Activated naive CD4-positive, alpha-beta T cell treated with anti-CD3 and anti-CD28 coated beads, Interleukin-2, amount 50 U/mL, for 24 hours (primary cell): ENCODE measurements at regions not wholly inside any gene's neighbourhood (a gene's known extent, or its start where the extent isn't known, plus 50 kb on each side); places are given as distances from the start of the nearest gene placed in this dataset.

Experiments used
- H3K27ac Mint-ChIP-seq: one replicate; pipeline ENCODE4 v1.8.0; 2021; ENCODE audit warnings: mild to moderate bottlenecking, mixed read lengths
- H3K27me3 Mint-ChIP-seq: one replicate; pipeline ENCODE4 v1.8.0; 2021; ENCODE audit warnings: mixed read lengths
- H3K36me3 Mint-ChIP-seq: one replicate; pipeline ENCODE4 v1.8.0; 2021; ENCODE audit warnings: mixed read lengths
- H3K4me1 Mint-ChIP-seq: one replicate; pipeline ENCODE4 v1.8.0; 2021; ENCODE audit warnings: mixed read lengths
- H3K4me3 Mint-ChIP-seq: one replicate; pipeline ENCODE4 v1.8.0; 2021; ENCODE audit warnings: mild to moderate bottlenecking, mixed read lengths
- H3K9me3 Mint-ChIP-seq: one replicate; pipeline ENCODE4 v1.8.0; 2021; ENCODE audit warnings: mixed read lengths

GRCh38 chr4:107269175-107269574, 233.1 kb upstream of the DKK2 start:
- Mint-ChIP-seq H3K9me3 (no peaks in the 10 kb centered on the region), H3K27ac (no peak overlapping the region), H3K36me3 (no peaks in the 10 kb centered on the region), H3K27me3 (peaks cover 2% of the 10 kb centered on the region), H3K4me3 (no peak overlapping the region), H3K4me1 (no peaks in the 10 kb centered on the region)

GRCh38 chr4:107265859-107266258, 229.7 kb upstream of the DKK2 start:
- H3K36me3 Mint-ChIP-seq: no peaks in the 10 kb centered on the region
- H3K4me1 Mint-ChIP-seq: no peaks in the 10 kb centered on the region
- no peaks in the 10 kb centered on the region for H3K9me3 Mint-ChIP-seq
- no peak overlapping the region for H3K27ac Mint-ChIP-seq
- no peaks in the 10 kb centered on the region for H3K27me3 Mint-ChIP-seq
- H3K4me3 Mint-ChIP-seq: no peak overlapping the region

GRCh38 chr4:107261241-107261874, 225.2 kb upstream of the DKK2 start:
- no peak overlapping the region for H3K27ac Mint-ChIP-seq
- H3K9me3 Mint-ChIP-seq: no peaks in the 10 kb centered on the region
- H3K4me3 Mint-ChIP-seq: no peak overlapping the region
- peaks cover 1% of the 10 kb centered on the region for H3K27me3 Mint-ChIP-seq
- H3K4me1 Mint-ChIP-seq: no peaks in the 10 kb centered on the region
- no peaks in the 10 kb centered on the region for H3K36me3 Mint-ChIP-seq

- H3K4me3 Mint-ChIP-seq: no peak overlapping the region
Observed at GRCh38 chr4:107258359-107258758, 222.2 kb upstream of the DKK2 start.

GRCh38 chr4:107255596-107255995, 219.5 kb upstream of the DKK2 start:
- no peak overlapping the region for H3K27ac Mint-ChIP-seq
- peaks cover 3% of the 10 kb centered on the region for H3K27me3 Mint-ChIP-seq
- no peaks in the 10 kb centered on the region for H3K4me1 Mint-ChIP-seq
- no peak overlapping the region for H3K4me3 Mint-ChIP-seq
- no peaks in the 10 kb centered on the region for H3K9me3 Mint-ChIP-seq
- no peaks in the 10 kb centered on the region for H3K36me3 Mint-ChIP-seq

More at GRCh38 chr4:107258359-107258758, 222.2 kb upstream of the DKK2 start:
- H3K27ac Mint-ChIP-seq: no peak overlapping the region
- no peaks in the 10 kb centered on the region for H3K9me3 Mint-ChIP-seq
- H3K4me1 Mint-ChIP-seq: no peaks in the 10 kb centered on the region
- peaks cover 3% of the 10 kb centered on the region for H3K27me3 Mint-ChIP-seq
- H3K36me3 Mint-ChIP-seq: no peaks in the 10 kb centered on the region

- H3K27me3 Mint-ChIP-seq: peaks cover 3% of the 10 kb centered on the region
- no peak overlapping the region for H3K27ac Mint-ChIP-seq
- no peak overlapping the region for H3K4me3 Mint-ChIP-seq
- H3K9me3 Mint-ChIP-seq: no peaks in the 10 kb centered on the region
- no peaks in the 10 kb centered on the region for H3K4me1 Mint-ChIP-seq
- H3K36me3 Mint-ChIP-seq: no peaks in the 10 kb centered on the region
Observed at GRCh38 chr4:107255114-107255513, 219.0 kb upstream of the DKK2 start.

GRCh38 chr4:107253579-107254068, 217.5 kb upstream of the DKK2 start:
- H3K36me3 Mint-ChIP-seq: no peaks in the 10 kb centered on the region
- H3K4me1 Mint-ChIP-seq: no peaks in the 10 kb centered on the region
- no peak overlapping the region for H3K27ac Mint-ChIP-seq
- no peak overlapping the region for H3K4me3 Mint-ChIP-seq
- no peaks in the 10 kb centered on the region for H3K9me3 Mint-ChIP-seq
- H3K27me3 Mint-ChIP-seq: peaks cover 3% of the 10 kb centered on the region

GRCh38 chr4:107253090-107253489, 217.0 kb upstream of the DKK2 start:
- H3K27me3 Mint-ChIP-seq: peaks cover 4% of the 10 kb centered on the region
- no peaks in the 10 kb centered on the region for H3K36me3 Mint-ChIP-seq
- H3K27ac Mint-ChIP-seq: no peak overlapping the region
- no peak overlapping the region for H3K4me3 Mint-ChIP-seq
- no peaks in the 10 kb centered on the region for H3K9me3 Mint-ChIP-seq
- H3K4me1 Mint-ChIP-seq: no peaks in the 10 kb centered on the region

GRCh38 chr4:107252571-107252970, 216.5 kb upstream of the DKK2 start:
- Mint-ChIP-seq H3K4me1 (no peaks in the 10 kb centered on the region), H3K36me3 (no peaks in the 10 kb centered on the region)

GRCh38 chr4:107248571-107248970, 212.5 kb upstream of the DKK2 start:
- Mint-ChIP-seq H3K4me3 (no peak overlapping the region), H3K36me3 (no peaks in the 10 kb centered on the region), H3K4me1 (no peaks in the 10 kb centered on the region), H3K27ac (no peak overlapping the region), H3K27me3 (peaks cover 3% of the 10 kb centered on the region), H3K9me3 (no peaks in the 10 kb centered on the region)

More at GRCh38 chr4:107252571-107252970, 216.5 kb upstream of the DKK2 start:
- Mint-ChIP-seq H3K27me3 (peaks cover 4% of the 10 kb centered on the region), H3K27ac (no peak overlapping the region), H3K9me3 (no peaks in the 10 kb centered on the region), H3K4me3 (no peak overlapping the region)

- H3K36me3 Mint-ChIP-seq: no peaks in the 10 kb centered on the region
Observed at GRCh38 chr4:107247738-107248137, 211.6 kb upstream of the DKK2 start.

GRCh38 chr4:107246761-107247160, 210.6 kb upstream of the DKK2 start:
- Mint-ChIP-seq H3K27ac (no peak overlapping the region), H3K4me1 (no peaks in the 10 kb centered on the region), H3K4me3 (no peak overlapping the region), H3K9me3 (no peaks in the 10 kb centered on the region), H3K27me3 (peaks cover 7% of the 10 kb centered on the region), H3K36me3 (no peaks in the 10 kb centered on the region)

More at GRCh38 chr4:107247738-107248137, 211.6 kb upstream of the DKK2 start:
- peaks cover 7% of the 10 kb centered on the region for H3K27me3 Mint-ChIP-seq
- no peak overlapping the region for H3K27ac Mint-ChIP-seq
- no peaks in the 10 kb centered on the region for H3K4me1 Mint-ChIP-seq
- no peaks in the 10 kb centered on the region for H3K9me3 Mint-ChIP-seq
- H3K4me3 Mint-ChIP-seq: no peak overlapping the region

- Mint-ChIP-seq H3K27me3 (peaks cover 5% of the 10 kb centered on the region), H3K27ac (no peak overlapping the region), H3K9me3 (no peaks in the 10 kb centered on the region), H3K4me1 (no peaks in the 10 kb centered on the region), H3K36me3 (no peaks in the 10 kb centered on the region), H3K4me3 (no peak overlapping the region)
Observed at GRCh38 chr4:107243141-107243781, 207.1 kb upstream of the DKK2 start.

- H3K36me3 Mint-ChIP-seq: no peaks in the 10 kb centered on the region
- H3K9me3 Mint-ChIP-seq: peaks cover 6% of the 10 kb centered on the region
- no peak overlapping the region for H3K4me3 Mint-ChIP-seq
- no peaks in the 10 kb centered on the region for H3K27me3 Mint-ChIP-seq
- H3K4me1 Mint-ChIP-seq: no peaks in the 10 kb centered on the region
- no peak overlapping the region for H3K27ac Mint-ChIP-seq
Observed at GRCh38 chr4:107220976-107221375, 184.9 kb upstream of the DKK2 start.

- H3K4me1 Mint-ChIP-seq: no peaks in the 10 kb centered on the region
- H3K9me3 Mint-ChIP-seq: peaks cover 6% of the 10 kb centered on the region
- H3K36me3 Mint-ChIP-seq: no peaks in the 10 kb centered on the region
- H3K27me3 Mint-ChIP-seq: peaks cover 1% of the 10 kb centered on the region
- no peak overlapping the region for H3K27ac Mint-ChIP-seq
- H3K4me3 Mint-ChIP-seq: no peak overlapping the region
Observed at GRCh38 chr4:107219681-107220080, 183.6 kb upstream of the DKK2 start.

- H3K36me3 Mint-ChIP-seq: no peaks in the 10 kb centered on the region
- no peaks in the 10 kb centered on the region for H3K9me3 Mint-ChIP-seq
- H3K4me3 Mint-ChIP-seq: no peak overlapping the region
- no peaks in the 10 kb centered on the region for H3K4me1 Mint-ChIP-seq
- H3K27me3 Mint-ChIP-seq: peaks cover 1% of the 10 kb centered on the region
- H3K27ac Mint-ChIP-seq: no peak overlapping the region
Observed at GRCh38 chr4:107216379-107216778, 180.3 kb upstream of the DKK2 start.
